Aorta (tissue), 5 donors: ENCODE measurements at regions not wholly inside any gene's neighbourhood (a gene's known extent, or its start where the extent isn't known, plus 50 kb on each side); places are given as distances from the start of the nearest gene placed in this dataset.
"Not testable (repeated sequence)": the region's sequence is repeated elsewhere in the genome, so short reads cannot be mapped to it uniquely, and the experiment has no call there.

Experiments used
- ATAC-seq: fragments of 200-7000 bp; cut with Tn5 transposase; one replicate; pipeline ENCODE4 v1.9.1; 2022; ENCODE audit warnings: moderate library complexity; ENCODE audit not compliant: low FRiP score
- DNase-seq, 2 donors: peaks; one replicate each; pipeline ENCODE4 v3.0.0-alpha.2; 2020
- H3K27ac ChIP-seq, 2 donors: one replicate each; pipeline ENCODE4 v1.5.1; 2013; ENCODE audit warnings: low read length in 2 of 2, mild to moderate bottlenecking in 2 of 2, moderate library complexity in 2 of 2, control low read depth in 1 of 2, inconsistent platforms in 1 of 2, low read depth in 1 of 2
- H3K27me3 ChIP-seq, 2 donors: one replicate each; pipeline ENCODE4 v1.6.1; 2013; ENCODE audit warnings: control low read depth in 1 of 2, low read length in 1 of 2, mild to moderate bottlenecking in 1 of 2, moderate library complexity in 1 of 2; ENCODE audit not compliant: insufficient read depth in 2 of 2, control insufficient read depth in 1 of 2
- H3K36me3 ChIP-seq, 2 donors: one replicate each; pipeline ENCODE4 v1.6.1; 2013; ENCODE audit warnings: control low read depth in 1 of 2, low read length in 1 of 2, mild to moderate bottlenecking in 1 of 2; ENCODE audit not compliant: insufficient read depth in 2 of 2, control insufficient read depth in 1 of 2
- H3K4me1 ChIP-seq, 2 donors: one replicate each; pipeline ENCODE4 v1.6.1; 2013; ENCODE audit warnings: low read length in 2 of 2, control low read depth in 1 of 2, mild to moderate bottlenecking in 1 of 2, moderate library complexity in 1 of 2; ENCODE audit not compliant: insufficient read depth in 2 of 2, control insufficient read depth in 1 of 2
- H3K4me3 ChIP-seq, 2 donors: one replicate each; pipeline ENCODE4 v1.5.1; 2013; ENCODE audit warnings: low read length in 2 of 2, control low read depth in 1 of 2, mild to moderate bottlenecking in 1 of 2
- H3K9me3 ChIP-seq: one replicate; pipeline ENCODE4 v1.6.1; 2013; ENCODE audit warnings: mild to moderate bottlenecking, low read length; ENCODE audit not compliant: control insufficient read depth
- WGBS, 2 donors: extraction: QIAGEN DNeasy Blood & Tissue Kit; methylation state at CpG; one replicate each; pipeline ENCODE4 v1.1.7; 2013; 5-methylcytosine and 5-hydroxymethylcytosine counted together
- intact Hi-C, 2 donors: fragments of 100-400 bp; cut with DNase I; formaldehyde crosslinking; loops; one replicate each; pipeline versions ENCODE4 v1.14.2 to v1.15.0; 2022
- donor health status: healthy with polysubstance abuse.
- donor health status: Bipolar disorder and iron deficiency.
- donor health status: DM: no; HTN: no; CAD: no.
- donor health status: DM: no; HTN: no; CAD: no.
- donor health status: DM: yes; HTN: yes; CAD: no.

- intact Hi-C loops = no loop called here
- Histone ChIP-seq H3K4me1 (no peaks in the 10 kb centered on the region), H3K27me3 (no peaks in the 10 kb centered on the region), H3K9me3 (no peaks in the 10 kb centered on the region), H3K36me3 (no peaks in the 10 kb centered on the region), H3K27ac (no peak overlapping the region), H3K4me3 (no peak overlapping the region)
- WGBS, 2 donors = 77 to 94% methylated on average over 6 of the region's 6 CpGs
- DNase-seq (no peak), ATAC-seq (no peak)
Observed at GRCh38 chrX:150211988-150212387, 151.1 kb upstream of the MAMLD1 start.

DNA sequence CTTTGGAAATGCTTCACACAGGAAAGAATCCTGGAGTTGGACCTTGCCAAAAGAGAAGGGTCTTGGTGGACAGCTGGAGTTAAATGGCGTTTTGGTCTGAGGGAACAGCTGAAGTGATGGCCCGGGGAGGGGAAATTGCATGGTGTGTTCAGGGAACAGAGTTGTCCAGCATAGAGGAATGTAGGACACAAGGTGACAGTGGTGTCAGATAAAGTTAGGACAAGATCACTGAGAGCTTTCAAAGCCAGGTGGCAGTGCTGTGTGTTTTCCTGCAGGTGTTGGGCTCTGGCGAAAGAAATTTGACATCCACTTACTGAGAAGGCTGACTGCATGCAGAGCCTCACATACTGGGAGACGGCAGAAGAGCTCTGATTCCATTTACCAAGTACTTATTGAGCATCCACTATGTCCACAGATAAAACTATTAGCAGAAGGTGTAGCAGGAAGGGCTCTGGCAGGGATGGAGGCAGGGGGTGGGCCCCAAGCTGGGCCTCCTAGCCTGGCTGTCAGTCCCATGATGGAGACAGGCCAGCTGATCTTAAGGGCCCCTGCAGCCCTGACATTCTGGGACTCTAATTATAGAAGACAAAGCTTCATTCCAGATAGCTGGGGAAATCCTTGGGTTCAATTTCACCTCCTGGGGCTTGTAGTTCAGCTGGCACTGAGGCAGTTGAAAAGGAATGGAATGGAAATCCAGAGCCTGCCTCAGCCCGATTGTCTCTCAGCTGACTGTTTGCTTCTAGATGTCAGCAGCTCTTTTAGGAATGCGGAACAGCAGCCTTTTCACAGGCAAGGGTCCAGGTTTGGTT is 150.2 kb upstream of the MAMLD1 start:
- Histone ChIP-seq H3K27me3 (no peaks in the 10 kb centered on the region), H3K9me3 (no peaks in the 10 kb centered on the region), H3K4me1 (no peaks in the 10 kb centered on the region), H3K27ac (no peak overlapping the region), H3K36me3 (no peaks in the 10 kb centered on the region), H3K4me3 (no peak overlapping the region)
- no peak for DNase-seq
- 57 to 66% methylated on average over 6 of the region's 6 CpGs for WGBS, 2 donors
- intact Hi-C loops = no loop called here
- ATAC-seq = no peak

GRCh38 chrX:150213481-150214030 is 149.6 kb upstream of the MAMLD1 start:
- Histone ChIP-seq H3K36me3 (no peaks in the 10 kb centered on the region), H3K4me3 (no peak overlapping the region), H3K9me3 (no peaks in the 10 kb centered on the region), H3K27me3 (no peaks in the 10 kb centered on the region), H3K4me1 (no peaks in the 10 kb centered on the region), H3K27ac (no peak overlapping the region)
- intact Hi-C loops = no loop called here
- WGBS, 2 donors = 63 to 84% methylated on average over 3 of the region's 3 CpGs
- ATAC-seq (no peak), DNase-seq (no peak)

DNA sequence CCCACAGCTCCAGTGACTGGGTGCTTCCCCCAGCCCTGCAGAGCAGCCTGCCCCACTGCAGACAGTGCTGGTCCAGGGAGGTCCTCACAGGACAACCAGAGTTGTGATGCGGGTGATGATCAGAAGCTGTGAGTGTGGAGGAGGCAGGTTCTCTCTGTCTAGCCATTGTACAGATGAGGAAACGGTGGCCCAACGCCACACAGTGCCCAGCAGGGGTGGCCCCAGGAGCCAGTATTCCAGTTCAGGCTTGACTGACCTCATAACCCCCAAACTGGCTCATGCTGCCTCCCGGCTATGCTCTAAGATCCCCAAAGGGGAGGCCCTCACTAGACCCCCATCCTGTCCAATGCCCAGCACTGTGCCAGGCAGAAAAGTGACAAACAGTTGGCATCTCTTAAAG is 147.1 kb upstream of the MAMLD1 start:
- H3K4me1 ChIP-seq, DNase-seq, H3K9me3 ChIP-seq, H3K27me3 ChIP-seq, intact Hi-C loops, H3K36me3 ChIP-seq, H3K4me3 ChIP-seq, H3K27ac ChIP-seq: not testable (repeated sequence)
- peak; percentile 31 for ATAC-seq
- 90% methylated on average over 2 of the region's 4 CpGs for WGBS, 2 donors

- 71 to 88% methylated on average over 6 of the region's 6 CpGs for WGBS, 2 donors
- Histone ChIP-seq H3K36me3 (no peaks in the 10 kb centered on the region), H3K4me3 (no peak overlapping the region), H3K27ac (no peak overlapping the region), H3K9me3 (no peaks in the 10 kb centered on the region), H3K4me1 (no peaks in the 10 kb centered on the region), H3K27me3 (no peaks in the 10 kb centered on the region)
- intact Hi-C loops = no loop called here
- ATAC-seq = no peak
- no peak for DNase-seq
Observed at GRCh38 chrX:150216716-150217115, 146.4 kb upstream of the MAMLD1 start.

DNA sequence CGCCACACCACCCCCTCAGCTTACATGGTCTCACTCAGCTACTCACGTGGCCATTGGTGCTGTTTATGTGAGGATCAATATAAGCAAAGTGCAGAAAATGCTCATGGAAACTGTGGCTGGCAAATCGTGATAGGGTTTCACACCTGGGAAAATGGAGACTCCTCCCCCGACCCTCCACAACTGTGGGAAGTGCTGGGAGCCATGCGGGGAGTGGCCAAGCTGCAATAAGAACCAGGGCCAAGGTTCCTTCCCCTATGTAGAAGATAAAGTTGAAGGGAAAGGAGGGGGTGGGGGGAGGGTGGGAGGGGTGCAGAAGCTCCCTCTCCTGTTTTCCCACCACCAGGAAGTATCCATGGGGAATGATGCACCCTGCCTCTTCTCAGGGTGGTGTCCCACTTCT is 145.5 kb upstream of the MAMLD1 start:
- 65 to 91% methylated on average over 5 of the region's 5 CpGs for WGBS, 2 donors
- Histone ChIP-seq H3K36me3 (no peaks in the 10 kb centered on the region), H3K27me3 (no peaks in the 10 kb centered on the region), H3K27ac (no peak overlapping the region), H3K4me1 (no peaks in the 10 kb centered on the region), H3K4me3 (no peak overlapping the region), H3K9me3 (no peaks in the 10 kb centered on the region)
- no peak for ATAC-seq
- intact Hi-C loops = no loop called here
- DNase-seq = no peak

DNA sequence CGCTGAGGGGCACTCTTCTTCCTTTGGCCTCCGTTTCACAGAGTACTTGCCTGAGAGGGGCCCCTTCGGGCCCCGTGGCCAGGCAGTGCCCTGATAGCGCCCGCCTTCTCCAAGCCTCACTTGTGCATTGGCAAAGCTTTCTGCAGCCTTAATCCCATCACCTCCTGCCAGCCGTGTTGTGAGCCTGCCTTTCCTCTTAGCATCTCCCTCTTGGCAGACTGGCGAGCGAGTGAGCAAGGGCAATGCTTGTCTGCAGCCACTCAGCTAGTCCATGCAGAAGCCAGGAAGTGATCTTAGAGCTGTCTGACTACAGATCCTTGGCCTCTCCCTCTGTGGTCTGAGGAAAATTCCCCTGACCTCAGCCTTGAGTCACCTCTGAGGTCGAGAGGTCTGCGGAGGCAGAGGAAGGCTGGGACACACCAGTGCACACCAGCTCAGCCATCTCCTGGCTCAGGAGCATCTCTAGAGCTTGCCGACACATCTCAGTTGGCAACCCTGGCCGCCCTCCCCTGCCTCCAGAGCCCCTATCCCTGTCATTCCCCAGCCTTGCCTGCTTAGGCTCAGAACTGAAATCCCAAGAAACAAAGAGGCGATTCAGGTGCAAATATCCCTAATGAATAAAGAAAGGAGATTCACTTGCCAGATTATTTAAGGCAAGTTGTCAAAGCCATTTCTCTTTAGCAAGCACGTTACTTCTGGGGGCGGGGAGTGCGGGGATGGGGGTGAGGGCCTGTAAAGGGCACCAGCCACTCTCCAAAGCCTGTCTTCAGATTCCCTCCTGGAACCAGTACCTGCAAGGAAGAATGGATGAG is 143.5 kb upstream of the MAMLD1 start:
- 38 to 54% methylated on average over 17 of the region's 17 CpGs for WGBS, 2 donors
- H3K9me3 ChIP-seq = no peaks in the 10 kb centered on the region
- intact Hi-C loops = no loop called here
- no peaks in the 10 kb centered on the region for H3K36me3 ChIP-seq
- H3K27me3 ChIP-seq = no peaks in the 10 kb centered on the region
- no peak overlapping the region for H3K4me3 ChIP-seq
- DNase-seq = no peak
- H3K27ac ChIP-seq = no peak overlapping the region
- H3K4me1 ChIP-seq = no peaks in the 10 kb centered on the region
- ATAC-seq = no peak

- ATAC-seq (no peak), DNase-seq (no peak)
- 75 to 96% methylated on average over 12 of the region's 12 CpGs for WGBS, 2 donors
- H3K4me3 ChIP-seq = no peak overlapping the region
- no peak overlapping the region for H3K27ac ChIP-seq
- intact Hi-C loops = no loop called here
- H3K36me3 ChIP-seq = no peaks in the 10 kb centered on the region
- H3K27me3 ChIP-seq = no peaks in the 10 kb centered on the region
- H3K4me1 ChIP-seq = no peaks in the 10 kb centered on the region
- H3K9me3 ChIP-seq = no peaks in the 10 kb centered on the region
Observed at GRCh38 chrX:150223176-150224015, 139.7 kb upstream of the MAMLD1 start.
